H9 (cell line): ENCODE measurements at regions not wholly inside any gene's neighbourhood (a gene's known extent, or its start where the extent isn't known, plus 50 kb on each side); places are given as distances from the start of the nearest gene placed in this dataset.

Experiments
- DNase-seq: peaks from one replicate; pipeline ENCODE4 v3.0.0-alpha.2; 2017
- H2AFZ ChIP-seq: one replicate; pipeline ENCODE4 v1.6.1; 2013; ENCODE audit warnings: mild to moderate bottlenecking, low read length, control low read depth, moderate library complexity
- H2AK5ac ChIP-seq: 2 replicates; pipeline ENCODE4 v1.6.1; 2013; ENCODE audit warnings: low read length, control low read depth, mixed read lengths; ENCODE audit not compliant: insufficient read length
- H2BK120ac ChIP-seq: one replicate; pipeline ENCODE4 v1.6.1; 2013; ENCODE audit warnings: low read depth, mild to moderate bottlenecking, low read length, control low read depth, inconsistent platforms; ENCODE audit not compliant: poor library complexity, severe bottlenecking
- H2BK12ac ChIP-seq: 2 replicates; pipeline ENCODE4 v1.6.1; 2013; ENCODE audit warnings: low read length, control low read depth, mixed read lengths, low read depth; ENCODE audit not compliant: insufficient read length
- H2BK15ac ChIP-seq: 2 replicates; pipeline ENCODE4 v1.6.1; 2013; ENCODE audit warnings: low read depth, low read length, control low read depth
- H2BK20ac ChIP-seq: one replicate; pipeline ENCODE4 v1.6.1; 2013; ENCODE audit warnings: low read depth, mild to moderate bottlenecking, low read length, control low read depth, inconsistent platforms; ENCODE audit not compliant: poor library complexity, severe bottlenecking
- H2BK5ac ChIP-seq: 2 replicates; pipeline ENCODE4 v1.6.1; 2013; ENCODE audit warnings: low read length, control low read depth, mixed read lengths; ENCODE audit not compliant: insufficient read length
- H3K14ac ChIP-seq: 2 replicates; pipeline ENCODE4 v1.6.1; 2013; ENCODE audit warnings: low read length, control low read depth; ENCODE audit not compliant: insufficient read depth
- H3K18ac ChIP-seq: 2 replicates; pipeline ENCODE4 v1.6.1; 2013; ENCODE audit warnings: low read depth, mild to moderate bottlenecking, mixed read lengths, low read length, control low read depth; ENCODE audit not compliant: insufficient read length
- H3K23ac ChIP-seq: 2 replicates; pipeline ENCODE4 v1.6.1; 2013; ENCODE audit warnings: low read length, control low read depth, mixed read lengths, low read depth; ENCODE audit not compliant: insufficient read length
- H3K23me2 ChIP-seq: 2 replicates; pipeline ENCODE4 v1.6.1; 2013; ENCODE audit warnings: low read depth, mild to moderate bottlenecking, mixed read lengths, low read length, control low read depth; ENCODE audit not compliant: insufficient read length, poor library complexity, severe bottlenecking
- H3K27ac ChIP-seq: 2 replicates; pipeline ENCODE4 v1.5.1; 2013; ENCODE audit warnings: low read length, control low read depth, mixed read lengths, low read depth; ENCODE audit not compliant: insufficient read length
- H3K27me3 ChIP-seq: 2 replicates; pipeline ENCODE4 v1.6.1; 2013; ENCODE audit warnings: low read length, control low read depth, inconsistent platforms; ENCODE audit not compliant: insufficient read depth
- H3K4ac ChIP-seq: 2 replicates; pipeline ENCODE4 v1.6.1; 2013; ENCODE audit warnings: low read depth, mild to moderate bottlenecking, control low read depth, inconsistent platforms, low read length, moderate library complexity
- H3K4me1 ChIP-seq: 2 replicates; pipeline ENCODE4 v1.6.1; 2013; ENCODE audit warnings: low read length, control low read depth, inconsistent platforms; ENCODE audit not compliant: insufficient read depth
- H3K4me2 ChIP-seq: 2 replicates; pipeline ENCODE4 v1.6.1; 2013; ENCODE audit warnings: low read length, control low read depth, mixed read lengths; ENCODE audit not compliant: insufficient read length, insufficient read depth
- H3K56ac ChIP-seq: 2 replicates; pipeline ENCODE4 v1.6.1; 2013; ENCODE audit warnings: low read depth, mild to moderate bottlenecking, mixed read lengths, low read length, control low read depth; ENCODE audit not compliant: insufficient read length
- H3K79me1 ChIP-seq: 2 replicates; pipeline ENCODE4 v1.6.1; 2013; ENCODE audit warnings: low read depth, mild to moderate bottlenecking, moderate library complexity, low read length, control low read depth, inconsistent platforms; ENCODE audit not compliant: insufficient read depth, poor library complexity, severe bottlenecking
- H3K79me2 ChIP-seq: 2 replicates; pipeline ENCODE4 v1.6.1; 2013; ENCODE audit warnings: low read length, control low read depth, inconsistent platforms; ENCODE audit not compliant: insufficient read depth
- H3K9ac ChIP-seq: 2 replicates; pipeline ENCODE4 v1.6.1; 2013; ENCODE audit warnings: low read length, control low read depth, mixed read lengths; ENCODE audit not compliant: insufficient read length; ENCODE audit errors: extremely low read depth
- H3K9me3 ChIP-seq: one replicate; pipeline ENCODE4 v1.6.1; 2013; ENCODE audit warnings: low read depth, low read length, inconsistent platforms; ENCODE audit not compliant: control insufficient read depth
- H3T11ph ChIP-seq: one replicate; pipeline ENCODE4 v1.6.1; 2013; ENCODE audit warnings: mild to moderate bottlenecking, low read length, control low read depth, inconsistent platforms
- H4K20me1 ChIP-seq: one replicate; pipeline ENCODE4 v1.6.1; 2013; ENCODE audit not compliant: control insufficient read depth, insufficient read length, insufficient read depth
- H4K5ac ChIP-seq: 2 replicates; pipeline ENCODE4 v1.6.1; 2013; ENCODE audit warnings: low read depth, mild to moderate bottlenecking, mixed read lengths, low read length, control low read depth; ENCODE audit not compliant: insufficient read length
- H4K8ac ChIP-seq: replicated peaks from 2 replicates; pipeline ENCODE4 v1.6.1; 2013; ENCODE audit warnings: low read length, control low read depth, mixed read lengths, low read depth; ENCODE audit not compliant: insufficient read length
- H4K91ac ChIP-seq: 2 replicates; pipeline ENCODE4 v1.6.1; 2013; ENCODE audit warnings: low read depth, mild to moderate bottlenecking, moderate library complexity, mixed read lengths, low read length, control low read depth; ENCODE audit not compliant: insufficient read length
- H3K27ac Mint-ChIP-seq, 3 experiments: 2 replicates in 2 of 3; 3 replicates in 1 of 3; pipeline ENCODE4 v1.8.0; 2020 to 2021; ENCODE audit warnings: mixed read lengths in 3 of 3, mild to moderate bottlenecking in 1 of 3, moderate library complexity in 1 of 3
- H3K27me3 Mint-ChIP-seq: 2 replicates; pipeline ENCODE4 v1.8.0; 2021; ENCODE audit warnings: low read depth, mild to moderate bottlenecking, moderate library complexity, mixed read lengths
- H3K36me3 Mint-ChIP-seq, 3 experiments: 2 replicates in 2 of 3; 3 replicates in 1 of 3; pipeline ENCODE4 v1.8.0; 2020 to 2021; ENCODE audit warnings: low read depth in 3 of 3, mixed read lengths in 3 of 3; ENCODE audit not compliant: insufficient read depth in 1 of 3
- H3K4me1 Mint-ChIP-seq, 2 experiments: 2 replicates each; pipeline ENCODE4 v1.8.0; 2020; ENCODE audit warnings: mixed read lengths in 2 of 2
- H3K4me3 Mint-ChIP-seq, 2 experiments: 2 replicates in 1 of 2; 3 replicates in 1 of 2; pipeline ENCODE4 v1.8.0; 2020 to 2021; ENCODE audit warnings: mild to moderate bottlenecking in 2 of 2, mixed read lengths in 2 of 2, moderate library complexity in 1 of 2
- H3K9me3 Mint-ChIP-seq, 2 experiments: 2 replicates in 1 of 2; 3 replicates in 1 of 2; pipeline ENCODE4 v1.8.0; 2020; ENCODE audit warnings: mild to moderate bottlenecking in 2 of 2, mixed read lengths in 2 of 2, moderate library complexity in 1 of 2
- WGBS: extraction: QIAGEN DNeasy Blood & Tissue Kit; methylation state at CpG from one replicate; pipeline ENCODE4 v1.1.7; 2013; ENCODE audit warnings: missing lambda C conversion rate, low lambda C conversion rate, mixed read lengths; ENCODE audit not compliant: insufficient read length; ENCODE audit errors: extremely low coverage; 5-methylcytosine and 5-hydroxymethylcytosine counted together
- TF ChIP-seq, protein P1 (sequence below): fragments of 200-600 bp; sonication (generic); conservative IDR thresholded peaks from 3 replicates; pipeline ENCODE4 v1.8.0; 2021; ENCODE audit warnings: antibody characterized with exemption, mild to moderate bottlenecking

DNA sequence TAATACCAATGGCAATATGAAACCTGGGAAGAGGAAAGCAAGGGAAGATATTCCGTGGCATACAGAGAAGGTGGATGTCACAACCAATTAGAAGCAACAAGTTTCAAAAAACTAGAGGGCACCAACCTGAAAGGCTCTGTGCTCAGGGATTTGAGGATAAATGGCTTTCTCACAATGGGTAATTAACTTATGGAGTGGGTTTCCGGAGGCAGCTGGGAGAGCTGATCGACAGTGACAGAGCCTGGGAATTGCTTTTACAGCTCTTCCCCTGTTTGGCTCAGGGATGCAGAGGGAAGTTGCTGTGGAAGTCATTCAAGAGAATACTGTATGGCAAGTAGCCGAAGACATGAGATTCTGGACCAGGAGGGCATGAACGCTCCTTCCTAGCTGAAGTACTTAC lies 237.0 kb downstream of the KIF4B start:
- DNase-seq, result no peak
- Histone ChIP-seq H4K8ac (no peak overlapping the region), H3K23me2 (no peaks in the 10 kb centered on the region), H3K14ac (no peak overlapping the region), H2AFZ (no peak overlapping the region), H3K23ac (no peak overlapping the region), H3K79me1 (no peaks in the 10 kb centered on the region), H2BK15ac (no peak overlapping the region), H2BK5ac (no peak overlapping the region), H3K9ac (no peak overlapping the region), H3K4me2 (no peak overlapping the region), H4K20me1 (no peaks in the 10 kb centered on the region), H2BK20ac (no peak overlapping the region), H3K18ac (no peak overlapping the region), H4K5ac (no peak overlapping the region), H3K27ac (no peak overlapping the region), H3K4me1 (no peaks in the 10 kb centered on the region), H2BK12ac (no peak overlapping the region), H3K9me3 (no peaks in the 10 kb centered on the region), H2BK120ac (no peak overlapping the region), H3T11ph (no peak overlapping the region), H4K91ac (no peak overlapping the region), H2AK5ac (no peak overlapping the region), H3K4ac (no peak overlapping the region; the same call in 1 of the 2 replicates), H3K56ac (no peak overlapping the region), H3K27me3 (no peaks in the 10 kb centered on the region), H3K79me2 (no peaks in the 10 kb centered on the region)
- H3K36me3 Mint-ChIP-seq, result no peaks in the 10 kb centered on the region
- WGBS, result no CpG with 5 or more reads among the region's 5 CpGs
- no peaks in the 10 kb centered on the region for H3K4me1 Mint-ChIP-seq
- no peak overlapping the region for H3K4me3 Mint-ChIP-seq
- TF ChIP-seq, protein P1, sequence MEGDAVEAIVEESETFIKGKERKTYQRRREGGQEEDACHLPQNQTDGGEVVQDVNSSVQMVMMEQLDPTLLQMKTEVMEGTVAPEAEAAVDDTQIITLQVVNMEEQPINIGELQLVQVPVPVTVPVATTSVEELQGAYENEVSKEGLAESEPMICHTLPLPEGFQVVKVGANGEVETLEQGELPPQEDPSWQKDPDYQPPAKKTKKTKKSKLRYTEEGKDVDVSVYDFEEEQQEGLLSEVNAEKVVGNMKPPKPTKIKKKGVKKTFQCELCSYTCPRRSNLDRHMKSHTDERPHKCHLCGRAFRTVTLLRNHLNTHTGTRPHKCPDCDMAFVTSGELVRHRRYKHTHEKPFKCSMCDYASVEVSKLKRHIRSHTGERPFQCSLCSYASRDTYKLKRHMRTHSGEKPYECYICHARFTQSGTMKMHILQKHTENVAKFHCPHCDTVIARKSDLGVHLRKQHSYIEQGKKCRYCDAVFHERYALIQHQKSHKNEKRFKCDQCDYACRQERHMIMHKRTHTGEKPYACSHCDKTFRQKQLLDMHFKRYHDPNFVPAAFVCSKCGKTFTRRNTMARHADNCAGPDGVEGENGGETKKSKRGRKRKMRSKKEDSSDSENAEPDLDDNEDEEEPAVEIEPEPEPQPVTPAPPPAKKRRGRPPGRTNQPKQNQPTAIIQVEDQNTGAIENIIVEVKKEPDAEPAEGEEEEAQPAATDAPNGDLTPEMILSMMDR, result no peak
- no peaks in the 10 kb centered on the region; a peak in 1 of 5 replicates for H3K9me3 Mint-ChIP-seq
- H3K27ac Mint-ChIP-seq, result no peak overlapping the region
- H3K27me3 Mint-ChIP-seq, result no peaks in the 10 kb centered on the region
